AML-193 (cell line): ENCODE measurements at regions not wholly inside any gene's neighbourhood (a gene's known extent, or its start where the extent isn't known, plus 50 kb on each side); places are given as distances from the start of the nearest gene placed in this dataset.
"Not testable (repeated sequence)": the region's sequence is repeated elsewhere in the genome, so short reads cannot be mapped to it uniquely, and the experiment has no call there.

Experiments used
- DNase-seq, 2 experiments: peaks; one replicate each; lab custom pipeline; 2025; lab: John Stamatoyannopoulos, UW

DNA sequence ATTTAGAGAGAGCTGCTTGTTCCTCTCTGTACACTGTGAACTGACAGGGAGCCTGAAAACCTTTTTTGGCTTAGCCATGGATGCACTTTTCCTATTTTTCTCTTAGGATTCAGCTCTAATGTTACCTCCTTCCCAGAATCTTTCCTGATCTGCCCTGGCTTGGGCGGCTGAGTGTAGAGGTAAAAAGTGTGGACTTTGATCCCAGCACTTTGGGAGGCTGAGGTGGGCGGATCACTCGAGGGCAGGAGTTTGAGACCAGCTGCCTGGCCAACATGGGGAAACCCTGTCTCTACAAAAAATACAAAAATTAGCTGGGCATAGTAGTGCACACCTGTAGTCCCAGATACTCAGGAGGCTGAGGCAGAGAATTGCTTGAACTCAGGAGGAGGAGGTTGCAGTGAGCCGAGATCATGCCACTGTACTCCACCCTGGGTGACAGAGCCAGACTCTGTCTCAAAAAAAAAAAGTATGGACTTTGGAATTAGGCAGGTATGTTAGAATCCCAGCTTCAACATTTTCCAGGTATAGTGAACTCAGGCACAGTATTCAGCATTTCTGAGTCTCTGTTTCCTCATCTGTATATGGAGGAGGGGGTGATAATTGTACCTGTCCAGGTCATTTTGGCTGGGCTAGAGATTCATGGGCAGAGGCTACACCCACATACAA lies 212.5 kb upstream of the EEF2KMT start:
- no peak for DNase-seq

DNA sequence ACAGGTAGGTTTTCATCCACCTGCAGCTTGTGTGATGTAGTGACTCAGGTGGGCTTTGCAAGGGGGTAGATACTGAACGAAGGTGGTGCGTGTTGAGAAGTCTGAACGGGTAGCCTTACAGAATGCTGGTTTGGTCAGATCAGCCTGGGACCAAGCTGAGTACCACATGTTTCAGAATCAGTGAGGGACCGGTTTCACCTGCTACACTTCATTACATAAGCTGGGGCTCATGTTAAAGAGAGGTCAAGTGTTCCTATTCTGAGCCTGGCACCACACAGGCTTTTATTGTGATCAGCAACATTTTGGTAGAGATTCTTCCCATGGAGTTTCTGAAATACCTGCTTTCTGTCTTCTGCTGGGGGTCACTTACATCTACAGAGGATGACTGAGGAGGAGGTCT lies 207.4 kb upstream of the EEF2KMT start:
- no peak for DNase-seq

DNA sequence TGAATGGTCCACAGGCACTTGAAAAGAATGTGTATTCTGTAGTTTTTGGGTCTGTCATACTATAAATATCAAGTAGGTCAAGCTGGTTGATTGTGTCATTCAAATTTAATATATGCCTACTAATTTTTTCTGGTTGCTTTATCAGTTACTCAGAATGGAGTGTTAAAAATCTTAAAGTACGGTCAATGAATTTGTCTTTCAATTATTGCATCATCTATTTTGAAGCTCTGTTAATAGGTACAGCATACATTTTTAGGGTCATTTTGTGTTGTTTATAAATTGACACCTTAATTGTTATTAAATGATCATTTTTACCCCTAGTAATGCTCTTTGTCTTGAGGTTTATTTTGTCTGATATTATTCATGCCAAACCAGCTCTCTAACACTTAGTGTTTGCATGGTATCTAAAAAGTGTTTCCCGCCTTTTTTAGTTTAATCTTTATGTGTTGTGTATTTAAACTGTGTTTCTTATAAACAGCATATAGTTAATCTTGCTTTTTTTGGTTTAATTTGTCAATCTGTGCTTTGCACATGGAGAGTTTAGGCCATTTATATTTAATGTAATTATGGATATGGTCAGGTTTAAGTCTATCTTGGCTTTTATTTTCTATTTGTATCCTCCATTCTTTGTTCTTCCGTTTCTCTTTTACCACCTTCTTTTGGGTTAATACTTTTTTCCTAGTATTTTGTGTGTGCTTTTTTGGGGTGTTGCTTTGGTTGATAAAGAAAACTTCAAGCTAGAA lies 204.9 kb upstream of the EEF2KMT start:
- DNase-seq = no peak

DNA sequence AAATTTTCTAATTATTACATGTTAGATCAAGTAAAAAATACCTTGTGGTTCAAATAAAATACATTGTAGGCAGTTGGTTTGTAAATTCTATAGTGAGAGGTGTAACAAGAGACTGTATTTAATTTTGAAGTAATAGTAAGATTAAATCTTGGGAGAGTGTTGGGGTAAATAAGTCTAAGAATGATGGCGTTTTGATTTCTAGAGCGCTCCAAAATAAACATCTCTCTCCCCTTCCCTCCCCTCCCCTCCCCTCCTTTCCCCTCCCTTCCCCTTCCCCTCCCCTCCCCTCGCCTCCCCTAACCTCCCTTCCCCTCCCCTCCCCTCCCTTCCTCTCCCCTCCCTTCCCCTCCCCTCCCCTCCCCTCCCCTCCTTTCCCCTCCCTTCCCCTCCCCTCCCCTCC lies 200.6 kb upstream of the EEF2KMT start:
- no peak for DNase-seq

DNA sequence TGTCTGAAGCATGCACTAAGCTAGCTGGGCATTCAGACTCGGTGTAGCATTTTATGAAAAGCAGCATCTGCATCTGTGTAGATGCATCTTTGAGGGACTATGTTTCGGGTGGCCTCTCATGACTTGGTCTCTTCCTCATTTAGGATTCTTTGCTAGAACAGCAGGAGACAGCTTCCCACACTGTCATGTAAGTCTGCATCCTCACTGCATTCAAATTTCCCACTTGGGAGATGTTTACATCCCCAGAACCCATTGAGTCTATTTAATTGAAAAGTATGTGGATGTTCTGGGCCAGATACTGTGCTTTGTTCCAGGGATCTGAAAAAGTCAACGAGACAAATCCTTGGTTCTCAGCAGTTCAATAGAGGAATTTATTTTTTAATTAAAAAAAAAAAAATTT lies 198.6 kb upstream of the EEF2KMT start:
- no peak for DNase-seq

DNA sequence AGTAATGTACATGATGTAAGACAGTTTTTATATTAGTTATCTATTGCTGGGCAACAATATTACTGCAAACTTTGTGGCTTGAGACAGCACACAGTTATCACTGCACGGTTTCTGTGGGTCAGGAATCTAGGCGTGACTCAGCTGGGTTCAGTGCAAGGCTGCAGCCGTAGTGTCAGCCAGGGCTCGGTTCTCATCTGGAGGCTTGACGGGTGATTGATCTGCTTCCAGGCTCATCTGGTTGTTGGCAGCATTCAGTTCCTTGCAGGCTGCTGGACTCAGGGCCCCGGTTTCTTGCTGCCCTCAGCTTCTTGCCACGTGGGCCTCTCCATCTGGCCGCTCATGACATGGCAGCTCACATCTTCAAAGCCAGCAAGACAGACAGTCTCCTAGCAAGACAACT lies 197.7 kb upstream of the EEF2KMT start:
- DNase-seq = not testable (repeated sequence)

DNA sequence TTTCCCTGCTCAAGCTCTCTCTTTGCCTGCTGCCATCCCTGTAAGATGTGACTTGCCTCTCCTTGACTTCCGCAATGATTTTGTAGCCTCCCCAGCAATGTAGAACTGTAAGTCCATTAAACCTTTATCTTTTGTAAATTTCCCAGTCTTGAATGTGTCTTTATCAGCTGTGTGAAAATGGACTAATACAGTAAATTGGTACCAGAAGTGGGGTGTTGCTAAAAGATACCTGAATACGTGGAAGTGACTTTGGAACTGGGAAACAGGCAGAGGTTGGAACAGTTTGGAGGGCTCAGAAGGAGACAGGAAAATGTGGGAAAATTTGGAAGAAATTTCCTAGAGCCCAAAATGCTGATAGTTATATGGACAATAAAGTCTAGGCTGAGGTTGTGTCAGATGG lies 184.6 kb upstream of the EEF2KMT start:
- DNase-seq = not testable (repeated sequence)

DNA sequence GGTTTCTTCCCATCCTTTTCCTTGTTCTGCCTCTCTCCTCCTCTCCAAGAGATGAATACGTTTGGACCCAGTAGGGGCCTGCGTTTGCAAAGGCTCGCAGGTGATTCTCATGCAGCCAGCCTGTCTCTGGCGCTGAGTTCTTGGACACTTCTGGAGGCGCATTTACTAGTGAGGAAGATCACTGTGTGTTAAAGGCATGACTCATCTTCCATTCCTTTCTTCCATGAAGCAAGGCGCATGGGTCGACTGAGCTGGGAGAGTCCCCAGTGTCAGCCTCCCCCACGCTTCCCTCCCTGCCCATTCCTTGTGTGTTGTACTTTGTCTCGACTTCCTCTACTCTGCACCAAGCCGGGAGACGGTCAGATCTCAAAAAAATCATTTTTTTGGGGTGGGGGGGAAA lies 159.9 kb upstream of the EEF2KMT start:
- DNase-seq = no peak

DNA sequence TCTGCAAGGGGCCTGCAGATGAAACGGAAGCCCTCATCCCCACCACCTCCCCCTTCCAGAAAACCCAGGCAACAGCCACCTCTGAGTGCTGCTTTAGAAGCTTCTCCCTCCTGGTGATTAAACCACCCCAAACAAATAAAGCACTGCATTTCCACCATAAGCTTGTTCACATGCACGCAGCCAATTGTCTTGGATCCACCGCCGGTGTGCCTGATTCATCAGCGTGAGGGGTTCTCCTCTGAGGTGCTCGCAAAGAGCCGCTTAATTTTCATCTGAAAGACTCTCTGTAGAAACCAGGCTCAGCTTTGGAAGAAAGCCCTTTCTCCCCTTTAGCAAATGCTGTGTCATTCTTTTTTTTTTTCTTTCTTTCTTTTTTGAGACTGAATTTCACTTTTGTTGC lies 155.2 kb upstream of the EEF2KMT start:
- DNase-seq = no peak

DNA sequence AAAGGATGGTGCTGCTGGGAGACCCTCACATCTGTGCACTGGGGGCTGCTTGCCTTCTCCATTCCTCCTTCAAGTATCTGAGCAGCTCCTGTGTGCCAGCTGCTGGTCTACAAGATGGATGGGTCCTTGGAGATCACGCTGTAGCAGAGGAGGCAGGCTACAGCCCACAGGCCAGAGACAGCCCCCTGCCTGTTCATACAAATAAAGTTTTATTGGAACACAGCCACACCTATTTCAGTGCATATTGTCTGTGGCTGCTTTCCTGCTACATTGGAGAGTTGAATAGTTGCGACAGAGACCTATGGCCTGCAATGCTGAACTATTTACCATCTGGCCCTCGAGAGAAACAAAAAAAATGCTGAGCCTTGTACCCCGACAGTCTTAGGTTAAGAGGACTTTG lies 149.8 kb upstream of the EEF2KMT start:
- not testable (repeated sequence) for DNase-seq

DNA sequence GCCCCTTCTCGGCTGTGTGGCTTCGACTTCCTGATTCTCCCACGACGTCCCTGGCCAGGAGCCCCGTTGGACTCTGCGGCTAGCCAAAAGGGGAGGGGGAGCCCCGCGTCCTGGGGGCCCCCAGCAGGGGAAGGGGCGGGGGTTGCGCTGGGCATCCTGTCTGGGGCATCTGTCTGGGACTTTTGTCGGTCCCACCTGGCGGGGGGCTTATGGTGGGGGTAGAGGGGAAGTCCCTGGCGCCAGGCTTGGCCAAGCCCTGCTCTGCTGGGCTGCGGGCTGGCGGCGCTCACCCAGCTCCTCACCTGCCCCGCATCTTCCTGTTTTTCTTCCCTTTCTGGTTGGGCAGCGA lies 142.7 kb upstream of the EEF2KMT start:
- DNase-seq = not testable (repeated sequence)

DNA sequence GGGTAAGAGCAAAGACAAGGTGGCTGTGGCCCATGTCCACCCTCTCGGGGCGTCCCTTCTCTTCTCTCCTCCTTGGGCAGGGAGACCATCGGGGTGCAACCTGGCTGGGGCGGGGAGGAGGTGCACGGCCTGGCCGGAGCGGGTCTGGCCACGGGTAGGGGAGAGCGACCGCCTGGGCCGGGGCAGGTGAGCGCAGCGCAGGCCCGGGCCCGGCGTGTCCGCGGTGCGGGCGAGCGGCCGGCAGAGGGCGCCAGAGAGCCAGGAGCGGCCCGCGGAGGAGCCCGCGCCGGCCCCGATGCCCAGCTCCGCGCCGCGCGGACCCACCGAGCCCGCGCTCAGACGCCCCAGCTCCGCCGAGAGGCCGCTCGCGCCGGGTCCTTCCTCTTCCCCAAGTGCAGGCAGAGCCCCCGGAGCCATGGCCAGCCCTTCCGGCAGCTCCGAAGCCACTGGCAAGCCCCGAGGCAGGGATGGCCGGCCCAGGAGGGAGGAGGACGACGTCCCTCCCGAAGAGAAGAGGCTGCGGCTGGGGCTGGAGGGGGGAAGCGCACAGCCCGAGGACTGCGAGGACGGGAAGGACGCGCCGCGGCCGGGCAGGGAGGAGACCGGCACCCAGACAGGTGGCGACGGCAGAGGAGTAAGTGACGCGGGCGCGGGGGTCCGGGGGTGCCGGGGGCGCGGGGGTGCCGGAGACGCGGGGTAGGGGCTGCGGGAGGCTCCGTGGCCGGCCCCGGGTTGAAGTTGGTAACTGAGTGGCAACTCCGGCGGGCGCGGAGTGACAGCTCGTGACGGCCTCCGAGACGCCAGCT lies 142.1 kb upstream of the EEF2KMT start:
- peak; percentile 0 to 14 for DNase-seq

DNA sequence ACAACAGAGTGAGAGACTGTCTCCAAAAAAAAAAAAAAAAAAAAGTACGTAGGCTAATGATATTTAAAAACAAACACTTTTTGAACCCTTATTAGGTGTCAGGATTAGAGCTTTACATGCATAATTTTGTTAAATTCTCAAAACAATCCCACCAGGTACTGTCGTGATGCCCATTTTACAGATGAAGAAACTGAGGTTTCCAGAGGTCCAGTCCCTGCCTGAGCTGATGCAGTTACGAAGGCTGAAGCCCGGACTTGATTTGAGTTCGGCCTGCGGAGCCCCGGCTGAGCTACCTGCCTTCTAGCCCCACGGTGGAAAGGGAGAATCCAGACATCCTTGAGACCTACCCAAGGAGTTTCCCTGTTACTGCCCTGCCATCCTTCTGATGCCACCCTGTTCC lies 137.5 kb upstream of the EEF2KMT start:
- no peak for DNase-seq

DNA sequence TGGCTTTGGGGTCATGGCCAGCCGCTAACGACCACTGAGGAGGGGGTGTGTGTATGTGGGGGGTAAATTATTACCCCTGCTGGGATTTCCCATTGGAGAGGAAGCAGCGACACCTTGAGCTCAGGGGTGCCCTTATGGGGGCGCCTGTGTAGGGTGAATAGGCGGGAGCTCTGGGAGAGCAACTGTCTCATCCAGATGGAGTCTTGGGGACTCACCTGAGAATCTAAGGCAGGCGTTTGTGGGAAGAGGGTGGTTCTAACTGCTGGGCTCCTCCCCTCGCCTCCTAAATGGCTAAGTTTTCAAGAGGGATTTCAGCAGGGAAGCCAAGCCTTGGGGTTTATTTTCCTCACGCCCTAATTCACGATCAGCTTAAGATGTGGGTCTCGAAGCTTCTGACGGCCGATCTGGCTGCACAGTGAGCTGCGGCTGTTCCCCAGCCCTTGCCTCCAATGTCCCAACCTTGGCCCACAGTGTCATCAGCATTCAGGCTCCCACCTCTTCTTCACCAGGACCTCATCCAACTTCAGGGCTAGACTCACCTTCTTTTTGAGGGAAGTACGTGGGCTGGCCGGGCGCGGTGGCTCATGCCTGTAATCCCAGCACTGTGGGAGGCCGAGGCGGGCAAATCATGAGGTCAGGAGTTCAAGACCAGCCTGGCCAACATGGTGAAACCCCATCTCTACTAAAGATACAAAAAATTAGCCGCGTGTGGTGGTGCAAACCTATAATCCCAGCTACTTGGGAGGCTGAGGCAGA lies 136.9 kb upstream of the EEF2KMT start:
- DNase-seq = no peak

DNA sequence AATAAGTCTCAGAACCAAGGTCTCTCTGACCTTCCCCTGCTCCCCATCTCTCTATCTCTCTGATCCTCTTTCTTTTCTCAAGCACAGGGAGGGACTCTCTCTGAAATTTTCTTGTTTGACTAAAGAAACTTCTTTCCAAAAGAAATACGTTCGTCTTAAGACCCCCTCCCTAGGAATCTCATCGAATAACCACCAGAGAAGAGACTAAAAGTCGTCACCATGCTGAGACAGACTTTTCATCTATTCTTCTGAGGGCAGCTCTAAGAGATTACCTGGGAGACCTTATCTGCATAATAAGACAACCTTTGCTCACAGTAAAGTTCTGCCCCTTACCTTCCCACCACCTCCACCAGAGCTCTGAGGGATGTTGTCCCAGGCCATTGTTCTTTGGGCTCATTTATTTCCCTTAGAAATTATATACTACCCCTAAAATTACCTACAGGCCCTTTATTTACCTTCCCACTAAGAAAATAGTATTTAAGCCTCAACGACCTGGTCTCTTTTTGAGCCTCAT lies 133.7 kb upstream of the EEF2KMT start:
- no peak for DNase-seq

DNA sequence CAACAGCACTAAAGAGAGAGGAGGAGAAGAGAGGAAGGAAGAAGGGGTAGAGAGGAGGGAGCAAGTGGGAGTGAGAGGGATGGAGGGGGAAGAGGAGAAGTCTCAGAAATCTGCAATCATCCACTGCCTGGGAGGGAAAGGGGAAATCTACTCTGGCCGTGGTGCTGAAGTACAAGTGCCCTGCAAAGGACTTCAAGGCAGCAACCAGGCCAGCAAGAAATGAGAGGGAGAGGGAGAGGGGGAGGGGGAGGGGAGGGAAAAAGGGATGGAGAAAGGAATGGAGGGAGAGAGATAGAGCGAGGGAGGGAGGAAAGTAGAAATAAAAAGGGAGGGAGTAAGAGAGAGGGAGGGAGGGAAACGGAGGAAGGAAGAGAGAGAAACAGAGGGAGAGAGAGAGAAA lies 130.8 kb upstream of the EEF2KMT start:
- DNase-seq = no peak

DNA sequence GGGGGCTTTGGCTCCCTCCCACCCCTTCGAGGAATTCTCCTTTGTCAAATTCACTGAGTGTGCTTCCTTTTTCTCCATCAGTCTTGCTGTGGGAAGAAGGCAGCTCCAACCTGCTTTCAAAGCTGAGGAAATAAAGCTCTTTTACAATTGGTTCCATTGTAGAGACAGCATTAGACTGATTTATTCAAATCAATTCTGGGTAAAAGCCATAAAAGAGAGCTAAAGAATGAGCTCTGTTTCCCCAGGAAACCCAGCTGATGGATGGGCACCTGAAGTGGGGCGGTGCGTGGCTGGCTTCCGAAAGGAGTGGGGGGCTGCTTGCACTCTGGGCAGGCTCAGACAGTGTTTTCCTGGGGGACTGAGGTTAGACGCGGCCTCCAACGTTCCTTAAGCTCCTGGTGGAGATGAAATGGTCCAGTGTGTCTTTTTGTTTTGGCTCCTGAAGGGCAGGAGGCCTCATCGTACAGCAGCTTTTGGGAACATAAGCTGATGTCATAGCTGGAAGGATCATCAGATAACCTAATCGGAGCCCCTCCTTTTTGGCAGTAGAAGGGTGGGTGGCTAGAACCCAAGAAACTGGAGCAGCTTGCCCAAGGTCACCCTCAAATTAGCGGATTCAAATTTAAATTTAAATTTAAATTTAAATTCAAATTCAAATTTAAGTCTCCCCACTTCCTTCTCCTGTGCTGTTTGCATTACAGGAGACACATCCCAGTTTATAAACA lies 128.5 kb upstream of the EEF2KMT start:
- DNase-seq = no peak

DNA sequence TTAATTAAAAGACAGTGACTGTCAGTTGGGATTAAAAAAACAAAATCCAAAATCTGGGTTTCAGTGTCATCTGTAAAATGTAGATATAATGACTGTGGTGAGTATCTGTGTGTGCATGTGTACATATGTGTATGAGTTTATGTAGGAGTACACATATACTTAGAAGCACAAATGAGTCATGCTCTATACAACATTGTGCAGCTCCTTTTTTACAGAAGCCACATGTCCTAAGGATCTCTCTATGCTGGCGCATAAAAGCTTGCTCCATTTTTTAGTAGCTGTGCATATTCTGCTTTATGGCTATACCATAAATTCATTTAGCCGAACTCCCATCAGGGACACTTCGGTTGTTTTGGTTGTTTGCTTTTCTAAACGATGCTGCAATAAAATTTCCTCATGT lies 125.2 kb upstream of the EEF2KMT start:
- DNase-seq = no peak

DNA sequence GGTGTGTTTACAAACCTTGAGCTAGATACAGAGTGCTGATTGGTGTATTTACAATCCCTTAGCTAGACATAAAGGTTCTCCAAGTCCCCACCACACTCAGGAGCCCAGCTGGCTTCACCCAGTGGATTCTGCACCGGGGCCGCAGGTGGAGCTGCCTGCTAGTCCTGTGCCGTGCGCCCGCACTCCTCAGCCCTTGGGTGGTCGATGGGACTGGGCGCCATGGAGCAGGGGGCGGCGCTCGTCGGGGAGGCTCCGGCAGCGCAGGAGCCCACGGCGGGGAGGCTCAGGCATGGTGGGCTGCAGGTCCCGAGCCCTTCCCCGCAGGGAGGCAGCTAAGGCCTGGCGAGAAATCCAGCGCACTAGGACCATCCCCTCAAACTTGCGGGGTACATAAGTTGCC lies 124.2 kb upstream of the EEF2KMT start:
- DNase-seq = not testable (repeated sequence)

DNA sequence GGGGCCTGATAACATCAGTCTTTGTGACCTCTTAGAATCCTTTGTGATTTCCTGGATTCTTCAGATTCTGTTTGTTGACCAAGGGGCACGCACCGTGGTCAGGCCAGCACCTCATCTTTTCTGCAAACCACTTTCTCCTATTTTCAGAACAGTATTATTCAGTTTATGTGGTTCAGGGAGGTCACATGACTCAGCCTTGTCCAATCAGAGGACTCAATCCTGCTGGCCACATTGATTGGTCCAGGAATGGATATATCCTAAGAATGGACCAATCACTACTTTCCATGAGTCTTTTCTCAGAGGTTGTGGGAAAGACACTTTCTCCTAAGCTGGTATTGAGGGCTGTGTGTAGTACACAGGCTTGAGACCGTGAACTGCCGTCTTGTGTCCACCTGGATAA lies 123.1 kb upstream of the EEF2KMT start:
- DNase-seq = no peak

DNA sequence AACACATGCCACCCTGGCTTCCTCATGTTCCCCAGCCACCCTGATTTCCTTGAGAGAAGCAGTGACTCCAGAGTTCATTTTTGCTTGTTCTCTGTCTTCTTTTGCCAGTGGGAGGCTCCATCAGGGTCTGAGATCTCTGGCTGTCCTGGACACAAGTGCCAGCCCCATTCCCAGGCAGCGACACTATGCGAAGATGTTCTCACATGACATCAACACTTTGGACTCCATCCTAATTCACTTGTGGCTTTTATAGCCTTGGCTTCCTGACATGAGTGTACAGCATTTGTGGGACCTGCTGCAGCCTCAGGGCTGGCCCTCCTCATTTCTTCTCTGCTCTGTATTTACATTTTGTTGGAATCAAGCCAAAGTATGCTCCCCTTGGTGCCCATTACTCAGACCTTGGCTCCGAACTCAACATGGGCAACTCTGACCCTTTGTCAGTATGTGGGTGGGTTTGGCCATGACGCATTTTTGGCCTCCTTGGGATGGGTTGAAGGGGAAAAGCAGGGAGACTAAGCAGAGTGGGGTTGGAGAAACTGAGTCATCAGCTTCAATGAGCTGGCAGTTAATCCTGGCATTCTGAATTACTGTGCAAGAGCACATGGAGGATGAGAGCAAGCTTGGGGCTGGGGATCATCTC lies 119.0 kb upstream of the EEF2KMT start:
- no peak for DNase-seq
